Omental fat pad (tissue), 3 donors: ENCODE measurements at regions not wholly inside any gene's neighbourhood (a gene's known extent, or its start where the extent isn't known, plus 50 kb on each side); places are given as distances from the start of the nearest gene placed in this dataset.

Source experiments
- ATAC-seq: fragments of 150-250 bp; one replicate; pipeline ENCODE4 v1.9.1; 2016; ENCODE audit warnings: mild to moderate bottlenecking, moderate library complexity; ENCODE audit not compliant: low FRiP score
- DNase-seq: peaks from one replicate; pipeline ENCODE4 v3.0.0-alpha.2; 2019; ENCODE audit warnings: low spot score
- CTCF ChIP-seq, 3 donors: fragments of 450-650 bp; IDR thresholded peaks; one replicate each; pipeline ENCODE4 v1.5.1; 2016 to 2017; ENCODE audit warnings: antibody characterized with exemption in 3 of 3, mild to moderate bottlenecking in 3 of 3, moderate library complexity in 2 of 3

- no peak for TF ChIP-seq CTCF (IDR thresholded peaks at IDR 0.05)
- no peak for ATAC-seq
- no peak for DNase-seq
Observed at GRCh38 chr14:45400509-45400908, 147.5 kb upstream of the MIS18BP1 start.

DNA sequence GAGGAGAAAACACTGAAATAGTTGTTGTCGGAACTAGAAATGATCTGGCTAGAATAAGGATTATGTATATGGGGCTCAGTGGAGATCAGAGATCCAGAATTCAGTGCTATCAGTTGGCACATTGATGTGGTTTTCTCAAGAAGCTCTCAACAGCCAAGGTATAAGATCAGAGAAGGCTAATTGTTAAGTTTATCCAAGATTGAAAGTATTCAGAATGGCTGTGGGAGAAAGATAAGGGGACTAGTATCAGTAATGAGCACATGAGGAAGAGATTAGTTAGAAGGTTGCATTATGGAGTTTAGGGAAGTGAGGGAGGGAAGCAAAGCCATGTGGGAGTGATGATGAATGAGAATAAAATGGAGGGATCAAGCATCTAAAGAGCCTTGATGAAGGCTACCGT is 128.1 kb upstream of the MIS18BP1 start:
- no peak for DNase-seq
- no peak for TF ChIP-seq CTCF (IDR thresholded peaks at IDR 0.05)

DNA sequence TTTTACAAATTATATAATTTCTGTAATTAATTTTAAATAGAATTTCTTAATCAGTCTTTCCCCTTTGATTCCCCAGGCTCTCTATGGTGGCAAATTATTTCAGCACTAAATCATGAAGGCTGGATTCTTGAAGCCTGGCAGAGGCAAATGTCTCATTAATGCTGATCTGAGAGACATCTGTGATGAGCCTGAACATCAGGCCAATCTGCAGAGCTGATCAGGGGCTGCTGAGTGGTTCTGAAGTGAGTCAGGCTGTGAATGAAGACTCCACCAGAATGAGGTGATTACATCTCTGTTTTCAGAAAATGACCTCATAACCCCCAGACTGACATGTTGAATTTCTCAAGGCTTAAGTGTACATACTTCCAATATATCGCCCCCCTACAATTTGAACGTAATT is 124.2 kb upstream of the MIS18BP1 start:
- ATAC-seq (no peak), DNase-seq (no peak)
- no peak for TF ChIP-seq CTCF (IDR thresholded peaks at IDR 0.05)

More for the DNA sequence above, 128.1 kb upstream of the MIS18BP1 start:
- ATAC-seq = no peak

GRCh38 chr14:45373877-45374276 is 120.9 kb upstream of the MIS18BP1 start:
- no peak for ATAC-seq
- no peak for TF ChIP-seq CTCF (IDR thresholded peaks at IDR 0.05)
- DNase-seq = no peak

- TF ChIP-seq CTCF (IDR thresholded peaks at IDR 0.05) = no peak
- DNase-seq (no peak), ATAC-seq (no peak)
Observed at GRCh38 chr14:45364565-45365156, 111.7 kb upstream of the MIS18BP1 start.

GRCh38 chr14:45362505-45362904 is 109.5 kb upstream of the MIS18BP1 start:
- no peak for ATAC-seq
- TF ChIP-seq CTCF (IDR thresholded peaks at IDR 0.05) = no peak
- DNase-seq = no peak

- DNase-seq (no peak), ATAC-seq (no peak)
- TF ChIP-seq CTCF (IDR thresholded peaks at IDR 0.05) = no peak
Observed at GRCh38 chr14:45361727-45362126, 108.7 kb upstream of the MIS18BP1 start.
